ENCODE measurements at regions not wholly inside any gene's neighbourhood (a gene's known extent, or its start where the extent isn't known, plus 50 kb on each side); places are given as distances from the start of the nearest gene placed in this dataset.

GRCh38 chr13:57569986-57570385, 61.6 kb upstream of the PCDH17 start:
- no peak for DNase-seq (ENCODE audit: low read depth, low spot score)
- no peak for TF ChIP-seq CTCF (conservative IDR thresholded peaks at IDR 0.05)
- Mint-ChIP-seq H3K36me3 (ENCODE audit: low read depth) (no peaks in the 10 kb centered on the region), H3K27ac (ENCODE audit: unreplicated experiment) (no peak overlapping the region), H3K4me3 (no peak overlapping the region), H3K27me3 (ENCODE audit: low read depth) (no peaks in the 10 kb centered on the region), H3K4me1 (no peaks in the 10 kb centered on the region), H3K9me3 (peaks cover 4% of the 10 kb centered on the region)
